HepG2 (cell line): ENCODE measurements at regions not wholly inside any gene's neighbourhood (a gene's known extent, or its start where the extent isn't known, plus 50 kb on each side); places are given as distances from the start of the nearest gene placed in this dataset.
A peak's percentile ranks its signal among the peaks of the same experiment; 100 is the strongest.

Experiments
- CCAR2 ChIP-seq: fragments of 200-400 bp; formaldehyde crosslinking; optimal IDR thresholded peaks from 2 replicates; pipeline ENCODE3; 2018; ENCODE audit warnings: low read depth, mild to moderate bottlenecking, low read length, moderate library complexity
- EED ChIP-seq: sonication (generic); formaldehyde crosslinking; IDR thresholded peaks from 2 replicates; pipeline ENCODE4 v1.5.0; 2020; ENCODE audit warnings: mild to moderate bottlenecking, missing genetic modification reagents
- GABPA ChIP-seq, 2 experiments: IDR thresholded peaks; 2 replicates each; pipeline ENCODE4 v1.6.1; 2011 to 2016; ENCODE audit warnings: low read depth in 2 of 2, low read length in 1 of 2, missing biosample characterization in 1 of 2, missing genetic modification characterization in 1 of 2
- ISL2 ChIP-seq: sonication (generic); formaldehyde crosslinking; IDR thresholded peaks from 2 replicates; pipeline ENCODE4 v1.5.0; 2020; ENCODE audit warnings: missing genetic modification reagents
- KAT8 ChIP-seq: IDR thresholded peaks from 2 replicates; pipeline ENCODE4 v1.6.1; 2016; ENCODE audit warnings: missing genetic modification reagents, missing compliant biosample characterization
- MED1 ChIP-seq: sonication (generic); formaldehyde crosslinking; IDR thresholded peaks from 2 replicates; pipeline ENCODE4 v1.4.0; 2020; ENCODE audit warnings: missing genetic modification reagents
- MIXL1 ChIP-seq: IDR thresholded peaks from 2 replicates; pipeline ENCODE4 v1.6.1; 2016
- MXD4 ChIP-seq: IDR thresholded peaks from 2 replicates; pipeline ENCODE4 v1.6.1; 2016; ENCODE audit warnings: mild to moderate bottlenecking, missing biosample characterization, missing genetic modification reagents
- NFIC ChIP-seq: IDR thresholded peaks from 2 replicates; pipeline ENCODE4 v1.6.1; 2012; ENCODE audit warnings: mild to moderate bottlenecking, low read length, inconsistent platforms
- NR1H2 ChIP-seq: sonication (generic); formaldehyde crosslinking; IDR thresholded peaks from 2 replicates; pipeline ENCODE4 v1.8.1; 2022; ENCODE audit warnings: low read depth, missing genetic modification reagents, borderline replicate concordance
- SIX1 ChIP-seq: sonication (generic); formaldehyde crosslinking; IDR thresholded peaks from 2 replicates; pipeline ENCODE4 v1.4.0; 2020; ENCODE audit warnings: missing genetic modification reagents, borderline replicate concordance
- SP1 ChIP-seq, 2 experiments: fragments of 450-650 bp in 1 of 2; sonication (generic) in 1 of 2; formaldehyde crosslinking in 1 of 2; IDR thresholded peaks; 2 replicates each; pipeline versions ENCODE4 v1.4.0 to v1.6.1; 2016 to 2020; ENCODE audit warnings: missing genetic modification reagents in 1 of 2
- SP2 ChIP-seq: sonication (generic); formaldehyde crosslinking; IDR thresholded peaks from 2 replicates; pipeline ENCODE4 v1.5.1; 2020; ENCODE audit warnings: mild to moderate bottlenecking, missing genetic modification reagents
- TSC22D2 ChIP-seq: sonication (generic); formaldehyde crosslinking; IDR thresholded peaks from 2 replicates; pipeline ENCODE4 v1.5.1; 2020; ENCODE audit warnings: missing genetic modification reagents, mild to moderate bottlenecking, borderline replicate concordance
- ZNF282 ChIP-seq: fragments of 450-650 bp; IDR thresholded peaks from 2 replicates; pipeline ENCODE4 v1.6.1; 2018; ENCODE audit not compliant: partially characterized antibody
- ZNF564 ChIP-seq: sonication (generic); formaldehyde crosslinking; IDR thresholded peaks from 2 replicates; pipeline ENCODE4 v1.8.1; 2023; ENCODE audit warnings: mild to moderate bottlenecking, missing genetic modification reagents
- ZNF670 ChIP-seq: sonication (generic); formaldehyde crosslinking; IDR thresholded peaks from 2 replicates; pipeline ENCODE4 v1.8.0; 2022; ENCODE audit warnings: mild to moderate bottlenecking, missing genetic modification reagents, borderline replicate concordance
- ZNF7 ChIP-seq: IDR thresholded peaks from 2 replicates; pipeline ENCODE4 v1.6.1; 2016; ENCODE audit warnings: missing biosample characterization, missing genetic modification reagents
- ZSCAN25 ChIP-seq: sonication (generic); formaldehyde crosslinking; IDR thresholded peaks from 2 replicates; pipeline ENCODE4 v1.8.0; 2022; ENCODE audit warnings: mild to moderate bottlenecking, missing genetic modification reagents
- ZSCAN29 ChIP-seq: sonication (generic); formaldehyde crosslinking; conservative IDR thresholded peaks from 2 replicates; pipeline ENCODE4 v1.4.0; 2020; ENCODE audit warnings: mild to moderate bottlenecking, missing genetic modification reagents
- TF ChIP-seq, protein P1 (sequence below): sonication (generic); formaldehyde crosslinking; IDR thresholded peaks from 2 replicates; pipeline ENCODE4 v1.4.0; 2020; ENCODE audit warnings: low read depth, mild to moderate bottlenecking, missing genetic modification reagents
- TF ChIP-seq, protein P2 (sequence below): sonication (generic); formaldehyde crosslinking; IDR thresholded peaks from 2 replicates; pipeline ENCODE4 v1.5.0; 2020; ENCODE audit warnings: missing genetic modification reagents
- TF ChIP-seq, protein P3 (sequence below): IDR thresholded peaks from 2 replicates; pipeline ENCODE4 v1.6.1; 2018; ENCODE audit warnings: missing genetic modification reagents, mild to moderate bottlenecking, missing compliant biosample characterization
- TF ChIP-seq, protein P4 (sequence below): IDR thresholded peaks from 2 replicates; pipeline ENCODE4 v1.6.1; 2016; ENCODE audit warnings: low read depth, missing genetic modification reagents, missing compliant biosample characterization

DNA sequence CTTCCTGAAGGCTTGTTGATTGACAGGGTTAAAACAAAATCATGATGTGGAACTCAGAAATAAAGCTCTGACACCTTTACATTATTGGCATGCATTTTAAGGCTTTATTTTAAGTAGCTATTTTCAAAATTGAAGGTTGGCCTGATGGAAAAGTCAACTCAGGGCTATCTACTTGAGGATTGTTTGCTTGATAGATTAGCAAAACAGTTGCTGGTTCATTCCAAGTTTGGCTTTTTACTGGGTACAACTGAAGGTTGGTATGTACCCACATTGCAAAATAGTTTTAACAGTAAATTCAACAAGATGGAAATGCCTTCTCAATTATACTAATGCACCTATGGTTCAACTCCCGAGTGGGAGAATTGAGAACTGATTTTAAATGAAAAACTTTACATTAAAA, 161.8 kb upstream of the ELL2 start (continued):
- TF ChIP-seq SP1 (IDR thresholded peaks at IDR 0.05), result no peak
- TF ChIP-seq SP1 (CRISPR knock-in tag; IDR thresholded peaks at IDR 0.05), result no peak
- TF ChIP-seq, protein P1, sequence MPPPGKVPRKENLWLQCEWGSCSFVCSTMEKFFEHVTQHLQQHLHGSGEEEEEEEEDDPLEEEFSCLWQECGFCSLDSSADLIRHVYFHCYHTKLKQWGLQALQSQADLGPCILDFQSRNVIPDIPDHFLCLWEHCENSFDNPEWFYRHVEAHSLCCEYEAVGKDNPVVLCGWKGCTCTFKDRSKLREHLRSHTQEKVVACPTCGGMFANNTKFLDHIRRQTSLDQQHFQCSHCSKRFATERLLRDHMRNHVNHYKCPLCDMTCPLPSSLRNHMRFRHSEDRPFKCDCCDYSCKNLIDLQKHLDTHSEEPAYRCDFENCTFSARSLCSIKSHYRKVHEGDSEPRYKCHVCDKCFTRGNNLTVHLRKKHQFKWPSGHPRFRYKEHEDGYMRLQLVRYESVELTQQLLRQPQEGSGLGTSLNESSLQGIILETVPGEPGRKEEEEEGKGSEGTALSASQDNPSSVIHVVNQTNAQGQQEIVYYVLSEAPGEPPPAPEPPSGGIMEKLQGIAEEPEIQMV (CRISPR knock-in tag), result no peak
- no peak for TF ChIP-seq CCAR2
- no peak for TF ChIP-seq ZNF7 (CRISPR knock-in tag)
- TF ChIP-seq ZSCAN29, result no peak
- TF ChIP-seq, protein P2, sequence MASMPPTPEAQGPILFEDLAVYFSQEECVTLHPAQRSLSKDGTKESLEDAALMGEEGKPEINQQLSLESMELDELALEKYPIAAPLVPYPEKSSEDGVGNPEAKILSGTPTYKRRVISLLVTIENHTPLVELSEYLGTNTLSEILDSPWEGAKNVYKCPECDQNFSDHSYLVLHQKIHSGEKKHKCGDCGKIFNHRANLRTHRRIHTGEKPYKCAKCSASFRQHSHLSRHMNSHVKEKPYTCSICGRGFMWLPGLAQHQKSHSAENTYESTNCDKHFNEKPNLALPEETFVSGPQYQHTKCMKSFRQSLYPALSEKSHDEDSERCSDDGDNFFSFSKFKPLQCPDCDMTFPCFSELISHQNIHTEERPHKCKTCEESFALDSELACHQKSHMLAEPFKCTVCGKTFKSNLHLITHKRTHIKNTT (CRISPR knock-in tag), result no peak
- TF ChIP-seq MXD4 (CRISPR knock-in tag), result no peak
- peak; percentile 21; the same call in 1 of the 2 replicates for TF ChIP-seq MIXL1 (CRISPR knock-in tag)
- no peak for TF ChIP-seq GABPA (IDR thresholded peaks at IDR 0.05; ENCODE audit: low read depth, low read length)
- no peak for TF ChIP-seq GABPA (CRISPR knock-in tag; IDR thresholded peaks at IDR 0.05; ENCODE audit: low read depth)
- TF ChIP-seq ZNF282, result no peak
- no peak for TF ChIP-seq EED (CRISPR knock-in tag)
- peak; percentile 42; the same call in 1 of the 2 replicates for TF ChIP-seq KAT8 (CRISPR knock-in tag)
- TF ChIP-seq SP2 (CRISPR knock-in tag), result no peak
- no peak; the same call in 1 of the 2 replicates for TF ChIP-seq NFIC
- no peak for TF ChIP-seq NR1H2 (CRISPR knock-in tag)
- TF ChIP-seq MED1 (CRISPR knock-in tag), result peak; percentile 42
- TF ChIP-seq, protein P3, sequence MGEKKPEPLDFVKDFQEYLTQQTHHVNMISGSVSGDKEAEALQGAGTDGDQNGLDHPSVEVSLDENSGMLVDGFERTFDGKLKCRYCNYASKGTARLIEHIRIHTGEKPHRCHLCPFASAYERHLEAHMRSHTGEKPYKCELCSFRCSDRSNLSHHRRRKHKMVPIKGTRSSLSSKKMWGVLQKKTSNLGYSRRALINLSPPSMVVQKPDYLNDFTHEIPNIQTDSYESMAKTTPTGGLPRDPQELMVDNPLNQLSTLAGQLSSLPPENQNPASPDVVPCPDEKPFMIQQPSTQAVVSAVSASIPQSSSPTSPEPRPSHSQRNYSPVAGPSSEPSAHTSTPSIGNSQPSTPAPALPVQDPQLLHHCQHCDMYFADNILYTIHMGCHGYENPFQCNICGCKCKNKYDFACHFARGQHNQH, result no peak
- TF ChIP-seq, protein P4, sequence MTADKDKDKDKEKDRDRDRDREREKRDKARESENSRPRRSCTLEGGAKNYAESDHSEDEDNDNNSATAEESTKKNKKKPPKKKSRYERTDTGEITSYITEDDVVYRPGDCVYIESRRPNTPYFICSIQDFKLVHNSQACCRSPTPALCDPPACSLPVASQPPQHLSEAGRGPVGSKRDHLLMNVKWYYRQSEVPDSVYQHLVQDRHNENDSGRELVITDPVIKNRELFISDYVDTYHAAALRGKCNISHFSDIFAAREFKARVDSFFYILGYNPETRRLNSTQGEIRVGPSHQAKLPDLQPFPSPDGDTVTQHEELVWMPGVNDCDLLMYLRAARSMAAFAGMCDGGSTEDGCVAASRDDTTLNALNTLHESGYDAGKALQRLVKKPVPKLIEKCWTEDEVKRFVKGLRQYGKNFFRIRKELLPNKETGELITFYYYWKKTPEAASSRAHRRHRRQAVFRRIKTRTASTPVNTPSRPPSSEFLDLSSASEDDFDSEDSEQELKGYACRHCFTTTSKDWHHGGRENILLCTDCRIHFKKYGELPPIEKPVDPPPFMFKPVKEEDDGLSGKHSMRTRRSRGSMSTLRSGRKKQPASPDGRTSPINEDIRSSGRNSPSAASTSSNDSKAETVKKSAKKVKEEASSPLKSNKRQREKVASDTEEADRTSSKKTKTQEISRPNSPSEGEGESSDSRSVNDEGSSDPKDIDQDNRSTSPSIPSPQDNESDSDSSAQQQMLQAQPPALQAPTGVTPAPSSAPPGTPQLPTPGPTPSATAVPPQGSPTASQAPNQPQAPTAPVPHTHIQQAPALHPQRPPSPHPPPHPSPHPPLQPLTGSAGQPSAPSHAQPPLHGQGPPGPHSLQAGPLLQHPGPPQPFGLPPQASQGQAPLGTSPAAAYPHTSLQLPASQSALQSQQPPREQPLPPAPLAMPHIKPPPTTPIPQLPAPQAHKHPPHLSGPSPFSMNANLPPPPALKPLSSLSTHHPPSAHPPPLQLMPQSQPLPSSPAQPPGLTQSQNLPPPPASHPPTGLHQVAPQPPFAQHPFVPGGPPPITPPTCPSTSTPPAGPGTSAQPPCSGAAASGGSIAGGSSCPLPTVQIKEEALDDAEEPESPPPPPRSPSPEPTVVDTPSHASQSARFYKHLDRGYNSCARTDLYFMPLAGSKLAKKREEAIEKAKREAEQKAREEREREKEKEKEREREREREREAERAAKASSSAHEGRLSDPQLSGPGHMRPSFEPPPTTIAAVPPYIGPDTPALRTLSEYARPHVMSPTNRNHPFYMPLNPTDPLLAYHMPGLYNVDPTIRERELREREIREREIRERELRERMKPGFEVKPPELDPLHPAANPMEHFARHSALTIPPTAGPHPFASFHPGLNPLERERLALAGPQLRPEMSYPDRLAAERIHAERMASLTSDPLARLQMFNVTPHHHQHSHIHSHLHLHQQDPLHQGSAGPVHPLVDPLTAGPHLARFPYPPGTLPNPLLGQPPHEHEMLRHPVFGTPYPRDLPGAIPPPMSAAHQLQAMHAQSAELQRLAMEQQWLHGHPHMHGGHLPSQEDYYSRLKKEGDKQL (CRISPR knock-in tag), result no peak
- TF ChIP-seq ISL2, result peak; percentile 91
- TF ChIP-seq ZSCAN25 (CRISPR knock-in tag), result no peak
- no peak for TF ChIP-seq SIX1 (CRISPR knock-in tag)
- TF ChIP-seq ZNF564 (CRISPR knock-in tag), result no peak
- no peak for TF ChIP-seq TSC22D2 (CRISPR knock-in tag)
- no peak for TF ChIP-seq ZNF670 (CRISPR knock-in tag)
